K562 (cell line): ENCODE measurements at regions not wholly inside any gene's neighbourhood (a gene's known extent, or its start where the extent isn't known, plus 50 kb on each side); places are given as distances from the start of the nearest gene placed in this dataset.

ENCODE experiments used
- ATAC-seq: fragments of 200-7000 bp; cut with Tn5 transposase; 3 replicates; pipeline ENCODE4 v1.9.1; 2020; ENCODE audit warnings: moderate library complexity
- BruUV-seq: library from RNA; stranded (reverse); fragments of 400-500 nt; replicated peaks from 2 replicates; lab custom pipeline; 2021; lab: Mats Ljungman, UMichigan
- CTCF ChIA-PET: fragments of 300-600 bp; formaldehyde crosslinking; extraction: SDS; loops from one replicate; lab custom pipeline; 2021; ENCODE audit warnings: low intra/inter-chr PET ratio; lab: Yijun Ruan, JAX
- POLR2A ChIA-PET: fragments of 300-600, 350-650 bp; sonication (Branson Sonifier 250); formaldehyde crosslinking; extraction: SDS; loops from one replicate; lab custom pipeline; 2021; ENCODE audit warnings: antibody characterized with exemption, inconsistent platforms; lab: Yijun Ruan, JAX
- DNase-seq, 4 experiments: peaks; one replicate each; pipeline versions ENCODE4 v3.0.0 to v3.0.0-alpha.2; 2011 to 2018; ENCODE audit warnings: low spot score in 3 of 4, mixed read lengths in 3 of 4; ENCODE audit errors: extremely low read depth in 1 of 4
- FAIRE-seq: peaks from 2 replicates; lab custom pipeline; 2011; peaks lifted over from hg19 to GRCh38; lab: Jason Lieb, UNC
- H2AFZ ChIP-seq: 2 replicates; pipeline ENCODE4 v1.6.0; 2011; ENCODE audit warnings: low read depth, low read length, control low read depth, inconsistent platforms
- H3K27ac ChIP-seq: fragments of 200-600 bp; 3 replicates; pipeline ENCODE4 v1.8.0; 2011; ENCODE audit warnings: low read depth, mild to moderate bottlenecking, control low read depth, inconsistent platforms, low read length, moderate library complexity, mixed read lengths; ENCODE audit errors: extremely low read depth
- H3K27me3 ChIP-seq, 2 experiments: fragments of 300-600 bp in 1 of 2; 2 replicates in 1 of 2; 3 replicates in 1 of 2; pipeline versions ENCODE4 v1.6.0 to v1.8.0; 2011; ENCODE audit warnings: inconsistent platforms in 2 of 2, low read length in 2 of 2, mild to moderate bottlenecking in 1 of 2, mixed read lengths in 1 of 2, moderate library complexity in 1 of 2; ENCODE audit not compliant: control insufficient read depth in 2 of 2, insufficient read depth in 2 of 2
- H3K36me3 ChIP-seq: fragments of 300-600 bp; 3 replicates; pipeline ENCODE4 v1.8.0; 2011; ENCODE audit warnings: mild to moderate bottlenecking, low read length, inconsistent platforms; ENCODE audit not compliant: control insufficient read depth, insufficient read depth
- H3K4me1 ChIP-seq, 2 experiments: fragments of 200-600 bp in 1 of 2; replicated peaks in 1 of 2; 2 replicates in 1 of 2; 3 replicates in 1 of 2; pipeline versions ENCODE4 v1.5.1 to v1.8.0; 2011; ENCODE audit warnings: inconsistent platforms in 2 of 2, low read length in 2 of 2, mild to moderate bottlenecking in 1 of 2, mixed read lengths in 1 of 2, moderate library complexity in 1 of 2; ENCODE audit not compliant: control insufficient read depth in 2 of 2, insufficient read depth in 2 of 2
- H3K4me2 ChIP-seq: 2 replicates; pipeline ENCODE4 v1.6.1; 2011; ENCODE audit warnings: low read length, control low read depth, inconsistent platforms, mixed read lengths; ENCODE audit not compliant: insufficient read depth
- H3K4me3 ChIP-seq: fragments of 200-600 bp; sonication (generic), shearing (Covaris generic); 2 replicates; pipeline ENCODE4 v1.5.1; 2016; ENCODE audit warnings: control low read depth, inconsistent platforms
- H3K79me2 ChIP-seq: fragments of 200-600 bp; 3 replicates; pipeline ENCODE4 v1.8.0; 2011; ENCODE audit warnings: low read length, inconsistent platforms; ENCODE audit not compliant: control insufficient read depth, insufficient read depth
- H3K9ac ChIP-seq, 2 experiments: 2 replicates each; pipeline versions ENCODE4 v1.6.0 to v1.6.1; 2011; ENCODE audit warnings: low read depth in 2 of 2, low read length in 2 of 2, control low read depth in 1 of 2, inconsistent platforms in 1 of 2, mild to moderate bottlenecking in 1 of 2, mixed read lengths in 1 of 2; ENCODE audit not compliant: insufficient read depth in 1 of 2
- H3K9me1 ChIP-seq: one replicate; pipeline ENCODE4 v1.6.0; 2011; ENCODE audit warnings: inconsistent platforms, mild to moderate bottlenecking, low read length, moderate library complexity; ENCODE audit not compliant: control insufficient read depth, insufficient read depth
- H3K9me3 ChIP-seq: replicated peaks from 2 replicates; pipeline ENCODE4 v1.5.1; 2011; ENCODE audit warnings: low read depth, low read length, inconsistent platforms; ENCODE audit not compliant: control insufficient read depth, insufficient read depth
- H4K20me1 ChIP-seq: replicated peaks from 2 replicates; pipeline ENCODE4 v1.6.1; 2011; ENCODE audit warnings: low read length, inconsistent platforms, mixed read lengths; ENCODE audit not compliant: control insufficient read depth, insufficient read depth
- BDP1 ChIP-seq: IDR thresholded peaks from 3 replicates; pipeline ENCODE4 v1.6.1; 2011; ENCODE audit not compliant: insufficient read length, insufficient read depth
- CREBBP ChIP-seq: IDR thresholded peaks from one replicate; pipeline ENCODE4 v1.6.1; 2012; ENCODE audit warnings: low read depth, mild to moderate bottlenecking, control low read depth, inconsistent platforms, low read length
- EGR1 ChIP-seq: fragments of 450-650 bp; conservative IDR thresholded peaks from 2 replicates; pipeline ENCODE4 v1.6.1; 2017; ENCODE audit warnings: mild to moderate bottlenecking
- ILK ChIP-seq: fragments of 450-650 bp; IDR thresholded peaks from 2 replicates; pipeline ENCODE4 v1.6.1; 2016; ENCODE audit warnings: missing genetic modification characterization, low read depth, mild to moderate bottlenecking, missing compliant biosample characterization, moderate library complexity, borderline replicate concordance
- KAT7 ChIP-seq: sonication (generic); formaldehyde crosslinking; IDR thresholded peaks from 2 replicates; pipeline ENCODE4 v1.8.0; 2022; ENCODE audit warnings: missing genetic modification reagents, mild to moderate bottlenecking, borderline replicate concordance
- KDM4B ChIP-seq, 2 experiments: fragments of 450-650 bp in 1 of 2; sonication (generic) in 1 of 2; IDR thresholded peaks; 2 replicates each; pipeline ENCODE4 v1.6.1; 2016 to 2017; ENCODE audit warnings: borderline replicate concordance in 2 of 2, antibody characterized with exemption in 1 of 2, low read depth in 1 of 2, mild to moderate bottlenecking in 1 of 2
- PYGO2 ChIP-seq: fragments of 450-650 bp; IDR thresholded peaks from 2 replicates; pipeline ENCODE4 v1.6.1; 2016; ENCODE audit warnings: mild to moderate bottlenecking, missing genetic modification characterization, moderate library complexity, missing compliant biosample characterization
- RERE ChIP-seq: sonication (generic); formaldehyde crosslinking; IDR thresholded peaks from 2 replicates; pipeline ENCODE4 v1.8.0; 2023; ENCODE audit warnings: missing genetic modification reagents, mild to moderate bottlenecking, borderline replicate concordance
- SIN3A ChIP-seq, 2 experiments: fragments of 150-350 bp in 1 of 2; IDR thresholded peaks; 2 replicates each; pipeline ENCODE4 v1.6.1; 2011 to 2016; ENCODE audit warnings: borderline replicate concordance in 2 of 2, low read depth in 2 of 2, low read length in 2 of 2, mild to moderate bottlenecking in 2 of 2, moderate library complexity in 2 of 2; ENCODE audit not compliant: control insufficient read depth in 1 of 2
- SMARCA4 ChIP-seq: fragments of 450-650 bp; IDR thresholded peaks from 2 replicates; pipeline ENCODE4 v1.6.1; 2016
- SNIP1 ChIP-seq: fragments of 450-650 bp; IDR thresholded peaks from 2 replicates; pipeline ENCODE4 v1.7.1; 2017; ENCODE audit warnings: low read depth, mild to moderate bottlenecking
- STAT5B ChIP-seq: fragments of 250-450 bp; sonication (Bioruptor Pico); IDR thresholded peaks from 2 replicates; pipeline ENCODE4 v1.8.0; 2021; ENCODE audit warnings: mild to moderate bottlenecking, inconsistent platforms
- XRCC4 ChIP-seq: IDR thresholded peaks from one replicate; pipeline ENCODE4 v1.6.1; 2011; ENCODE audit not compliant: insufficient read depth, insufficient read length; ENCODE audit errors: extremely low read depth
- ZNF586 ChIP-seq: fragments of 450-650 bp; formaldehyde crosslinking; conservative IDR thresholded peaks from 2 replicates; pipeline ENCODE4 v1.4.0; 2020; ENCODE audit warnings: mild to moderate bottlenecking, moderate library complexity
- whole genome bisulfite sequencing: fragments of 100-300 bp; shearing (Covaris generic); methylation state at CpG from one replicate; pipeline ENCODE4 v1.1.6; 2016; ENCODE audit warnings: low coverage, mixed read lengths; ENCODE audit not compliant: insufficient coverage; ENCODE audit errors: missing lambda C conversion rate; 5-methylcytosine and 5-hydroxymethylcytosine counted together
- in situ Hi-C: fragments of 300-500 bp; cut with MboI; formaldehyde crosslinking; loops from 4 replicates; pipeline ENCODE4 v1.15.0; 2018; ENCODE audit warnings: inconsistent platforms, mixed read lengths
- intact Hi-C: fragments of 100-400 bp; cut with micrococcal nuclease; formaldehyde crosslinking; loops from 2 replicates; pipeline ENCODE4 v1.14.2; 2022
- TF ChIP-seq, protein P1 (sequence below): fragments of 250-450 bp; sonication (Bioruptor Pico); IDR thresholded peaks from 2 replicates; pipeline ENCODE4 v1.5.0; 2020; ENCODE audit warnings: mild to moderate bottlenecking
- TF ChIP-seq, protein P2 (sequence below), 2 experiments: fragments of 450-650 bp; IDR thresholded peaks; 2 replicates each; pipeline ENCODE4 v1.6.1; 2016

- DNase-seq (no peak), ATAC-seq (no peak), FAIRE-seq (no peak)
- in situ Hi-C loops (no loop called here), intact Hi-C loops (no loop called here)
- BruUV-seq, result no TSS peak
- H3K36me3 ChIP-seq, result no peaks in the 10 kb centered on the region
- H3K79me2 ChIP-seq, result no peaks in the 10 kb centered on the region
- no peaks in the 10 kb centered on the region for H4K20me1 ChIP-seq
- CTCF ChIA-PET, result no interaction called here
- H3K4me2 ChIP-seq, result no peak overlapping the region
- no peak overlapping the region for H3K9ac ChIP-seq
- POLR2A ChIA-PET, result no interaction called here
- WGBS, result 0% methylated on average over 1 of the region's 1 CpG
- H3K4me1 ChIP-seq, result no peaks in the 10 kb centered on the region
- no peaks in the 10 kb centered on the region for H3K9me1 ChIP-seq
- no peak overlapping the region for H3K4me3 ChIP-seq
- no peak overlapping the region for H3K27ac ChIP-seq
- H3K27me3 ChIP-seq, result no peaks in the 10 kb centered on the region
- no peaks in the 10 kb centered on the region for H3K9me3 ChIP-seq
- no peak overlapping the region for H2AFZ ChIP-seq
- TF ChIP-seq KDM4B (IDR thresholded peaks at IDR 0.05; ENCODE audit: borderline replicate concordance in 2 of 2, low read depth in 1 of 2) (no peak), ZNF586 (CRISPR knock-in tag) (no peak), SIN3A (IDR thresholded peaks at IDR 0.05; ENCODE audit: borderline replicate concordance in 2 of 2, control insufficient read depth in 1 of 2, low read depth in 2 of 2, low read length in 2 of 2) (no peak), SNIP1 (no peak), BDP1 (no peak), STAT5B (CRISPR knock-in tag) (no peak), RERE (CRISPR knock-in tag) (no peak), PYGO2 (tag) (no peak), CREBBP (no peak), SMARCA4 (no peak), XRCC4 (no peak), KAT7 (CRISPR knock-in tag) (no peak), ILK (tag) (no peak), EGR1 (no peak)
- TF ChIP-seq, protein P1, sequence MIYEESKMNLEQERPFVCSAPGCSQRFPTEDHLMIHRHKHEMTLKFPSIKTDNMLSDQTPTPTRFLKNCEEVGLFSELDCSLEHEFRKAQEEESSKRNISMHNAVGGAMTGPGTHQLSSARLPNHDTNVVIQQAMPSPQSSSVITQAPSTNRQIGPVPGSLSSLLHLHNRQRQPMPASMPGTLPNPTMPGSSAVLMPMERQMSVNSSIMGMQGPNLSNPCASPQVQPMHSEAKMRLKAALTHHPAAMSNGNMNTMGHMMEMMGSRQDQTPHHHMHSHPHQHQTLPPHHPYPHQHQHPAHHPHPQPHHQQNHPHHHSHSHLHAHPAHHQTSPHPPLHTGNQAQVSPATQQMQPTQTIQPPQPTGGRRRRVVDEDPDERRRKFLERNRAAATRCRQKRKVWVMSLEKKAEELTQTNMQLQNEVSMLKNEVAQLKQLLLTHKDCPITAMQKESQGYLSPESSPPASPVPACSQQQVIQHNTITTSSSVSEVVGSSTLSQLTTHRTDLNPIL (CRISPR knock-in tag), result no peak
- TF ChIP-seq, protein P2, sequence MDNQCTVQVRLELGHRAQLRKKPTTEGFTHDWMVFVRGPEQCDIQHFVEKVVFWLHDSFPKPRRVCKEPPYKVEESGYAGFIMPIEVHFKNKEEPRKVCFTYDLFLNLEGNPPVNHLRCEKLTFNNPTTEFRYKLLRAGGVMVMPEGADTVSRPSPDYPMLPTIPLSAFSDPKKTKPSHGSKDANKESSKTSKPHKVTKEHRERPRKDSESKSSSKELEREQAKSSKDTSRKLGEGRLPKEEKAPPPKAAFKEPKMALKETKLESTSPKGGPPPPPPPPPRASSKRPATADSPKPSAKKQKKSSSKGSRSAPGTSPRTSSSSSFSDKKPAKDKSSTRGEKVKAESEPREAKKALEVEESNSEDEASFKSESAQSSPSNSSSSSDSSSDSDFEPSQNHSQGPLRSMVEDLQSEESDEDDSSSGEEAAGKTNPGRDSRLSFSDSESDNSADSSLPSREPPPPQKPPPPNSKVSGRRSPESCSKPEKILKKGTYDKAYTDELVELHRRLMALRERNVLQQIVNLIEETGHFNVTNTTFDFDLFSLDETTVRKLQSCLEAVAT (IDR thresholded peaks at IDR 0.05), result no peak
Observed at GRCh38 chr4:29276150-29276549, 1444.0 kb upstream of the PCDH7 start.
